Activated naive CD8-positive, alpha-beta T cell treated with anti-CD3 and anti-CD28 coated beads, Interleukin-2, amount 10 ng/mL, durations not matched to agents 7 days and 5 days (primary cell): ENCODE measurements at regions not wholly inside any gene's neighbourhood (a gene's known extent, or its start where the extent isn't known, plus 50 kb on each side); places are given as distances from the start of the nearest gene placed in this dataset.

Experiments
- ATAC-seq: fragments of 150-1000 bp; cut with Tn5 transposase; one replicate; pipeline ENCODE4 v1.10.0; 2021; ENCODE audit warnings: low read depth, moderate library complexity
- POLR2A ChIA-PET: fragments of 350-600 bp; sonication (Branson Sonifier 250); formaldehyde crosslinking; loops from one replicate; lab custom pipeline; 2021; ENCODE audit warnings: antibody characterized with exemption; lab: Charles Lee
- DNase-seq: peaks from one replicate; pipeline ENCODE4 v3.0.0; 2021
- H3K27ac Mint-ChIP-seq: one replicate; pipeline ENCODE4 v1.8.0; 2022; ENCODE audit warnings: mild to moderate bottlenecking, mixed read lengths
- H3K27me3 Mint-ChIP-seq: one replicate; pipeline ENCODE4 v1.8.0; 2022; ENCODE audit warnings: mild to moderate bottlenecking, moderate library complexity, mixed read lengths
- H3K36me3 Mint-ChIP-seq: one replicate; pipeline ENCODE4 v1.8.0; 2021; ENCODE audit warnings: mild to moderate bottlenecking, mixed read lengths
- H3K4me1 Mint-ChIP-seq: one replicate; pipeline ENCODE4 v1.8.0; 2021; ENCODE audit warnings: mixed read lengths
- H3K4me3 Mint-ChIP-seq: one replicate; pipeline ENCODE4 v1.8.0; 2022; ENCODE audit warnings: mild to moderate bottlenecking, moderate library complexity, mixed read lengths
- H3K9me3 Mint-ChIP-seq: one replicate; pipeline ENCODE4 v1.8.0; 2021; ENCODE audit warnings: mixed read lengths

DNA sequence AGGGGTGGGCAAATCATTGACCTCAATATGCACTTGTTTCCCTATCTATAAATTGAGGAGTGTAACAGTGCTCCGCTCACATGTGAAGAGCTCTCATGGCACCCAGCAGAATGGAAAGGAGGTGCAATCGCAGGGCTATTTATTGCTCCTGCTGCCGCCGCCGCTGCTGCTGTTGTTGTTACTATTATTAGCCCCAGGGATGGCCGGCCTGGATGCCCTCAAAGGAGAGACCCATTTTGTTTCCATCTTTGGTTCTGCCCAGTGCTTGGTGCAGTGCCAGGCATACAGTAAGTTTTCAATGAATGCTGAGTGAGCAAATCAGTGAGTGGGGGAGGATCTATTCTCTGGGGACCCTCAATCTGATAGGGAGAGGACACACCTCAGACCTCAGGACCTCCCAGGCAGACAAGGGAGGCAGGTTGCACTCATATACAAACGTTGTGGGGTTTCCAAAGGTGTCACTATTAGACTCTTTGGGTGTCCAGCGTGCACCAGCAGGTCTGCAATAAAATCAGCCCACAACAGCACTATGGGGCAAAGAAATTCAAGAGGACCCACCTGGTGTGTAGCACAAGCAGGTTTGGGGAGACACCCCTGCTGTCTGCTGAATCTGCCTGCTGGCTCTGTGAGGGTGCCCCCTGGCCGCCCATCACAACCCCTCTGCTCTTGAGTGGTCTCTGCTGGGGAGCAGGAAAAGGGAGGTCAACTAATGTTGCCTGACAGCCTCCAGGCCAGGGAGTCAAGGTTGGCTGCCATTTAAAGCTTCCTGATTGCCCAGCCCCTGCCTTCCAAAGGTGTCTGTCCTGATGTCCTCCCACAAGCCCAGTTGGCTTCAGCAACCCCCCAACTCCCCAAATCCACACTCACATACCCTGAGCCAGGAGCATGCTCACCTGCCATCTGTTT lies 136.3 kb downstream of the ACTL8 start:
- H3K4me3 Mint-ChIP-seq = no peak overlapping the region
- H3K27me3 Mint-ChIP-seq = peaks cover 11% of the 10 kb centered on the region
- H3K27ac Mint-ChIP-seq = no peak overlapping the region
- ATAC-seq = no peak
- no peaks in the 10 kb centered on the region for H3K9me3 Mint-ChIP-seq
- POLR2A ChIA-PET = no interaction called here
- no peaks in the 10 kb centered on the region for H3K36me3 Mint-ChIP-seq
- no peak for DNase-seq
- H3K4me1 Mint-ChIP-seq = no peaks in the 10 kb centered on the region

DNA sequence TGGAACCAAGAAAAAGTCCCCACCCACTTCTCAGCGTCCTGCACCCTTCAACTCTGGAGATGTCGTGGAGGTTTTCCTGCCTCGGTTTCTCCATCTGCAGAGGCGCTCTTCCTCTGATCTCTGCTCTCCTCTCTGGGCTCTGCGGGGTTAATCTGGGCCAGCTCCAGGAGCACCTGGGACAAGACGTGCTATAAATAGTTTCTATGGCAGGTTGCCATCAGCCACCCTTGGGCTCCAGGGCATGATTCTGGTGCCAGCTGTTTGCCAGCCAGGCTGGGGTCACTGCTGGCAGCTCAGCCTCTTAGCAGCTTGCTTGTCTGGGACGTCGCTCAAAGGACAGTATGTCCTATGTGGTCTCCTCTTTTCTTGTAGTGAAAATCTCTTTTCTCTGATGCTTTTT lies 137.1 kb downstream of the ACTL8 start:
- DNase-seq (no peak), ATAC-seq (no peak)
- Mint-ChIP-seq H3K36me3 (no peaks in the 10 kb centered on the region), H3K27ac (no peak overlapping the region), H3K27me3 (peaks cover 11% of the 10 kb centered on the region), H3K4me3 (no peak overlapping the region), H3K9me3 (no peaks in the 10 kb centered on the region), H3K4me1 (no peaks in the 10 kb centered on the region)
- POLR2A ChIA-PET = no interaction called here

DNA sequence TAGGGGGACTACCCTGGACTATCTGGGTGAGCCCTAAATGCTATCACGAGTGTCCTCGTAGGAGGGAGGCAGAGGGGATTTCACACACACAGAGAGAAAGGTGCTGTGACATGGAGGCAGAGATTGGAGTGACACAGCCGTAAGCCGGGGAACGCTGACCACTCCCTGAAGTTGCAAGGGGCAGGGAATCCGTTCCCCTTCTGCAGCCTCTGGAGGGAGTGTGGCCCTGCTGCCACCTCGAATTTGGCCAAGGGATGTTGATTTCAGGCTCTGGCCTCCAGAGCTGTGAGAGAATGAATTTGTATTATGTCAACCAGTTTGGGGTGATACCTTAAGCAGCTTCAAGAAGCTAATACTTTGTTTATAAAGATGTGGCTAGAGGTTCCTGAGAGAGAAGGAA lies 137.7 kb downstream of the ACTL8 start:
- no peak overlapping the region for H3K4me3 Mint-ChIP-seq
- H3K27me3 Mint-ChIP-seq = peaks cover 13% of the 10 kb centered on the region
- DNase-seq = no peak
- ATAC-seq = no peak
- H3K4me1 Mint-ChIP-seq = no peaks in the 10 kb centered on the region
- H3K27ac Mint-ChIP-seq = no peak overlapping the region
- POLR2A ChIA-PET = no interaction called here
- no peaks in the 10 kb centered on the region for H3K9me3 Mint-ChIP-seq
- no peaks in the 10 kb centered on the region for H3K36me3 Mint-ChIP-seq

GRCh38 chr1:17893891-17894631 lies 138.9 kb downstream of the ACTL8 start:
- H3K27me3 Mint-ChIP-seq = peaks cover 20% of the 10 kb centered on the region
- H3K27ac Mint-ChIP-seq = no peak overlapping the region
- ATAC-seq = no peak
- H3K4me3 Mint-ChIP-seq = no peak overlapping the region
- H3K4me1 Mint-ChIP-seq = no peaks in the 10 kb centered on the region
- H3K36me3 Mint-ChIP-seq = no peaks in the 10 kb centered on the region
- POLR2A ChIA-PET = interaction anchor here (0.6 kb wide), 1 partner anchor 759 kb away, joined by 3 read pairs; no protein-coding TSS in a partner anchor
- DNase-seq = no peak
- H3K9me3 Mint-ChIP-seq = no peaks in the 10 kb centered on the region

GRCh38 chr1:17895401-17895800 lies 140.3 kb downstream of the ACTL8 start:
- POLR2A ChIA-PET = no interaction called here
- peaks cover 20% of the 10 kb centered on the region for H3K27me3 Mint-ChIP-seq
- H3K36me3 Mint-ChIP-seq = no peaks in the 10 kb centered on the region
- H3K27ac Mint-ChIP-seq = no peak overlapping the region
- H3K9me3 Mint-ChIP-seq = no peaks in the 10 kb centered on the region
- no peak overlapping the region for H3K4me3 Mint-ChIP-seq
- ATAC-seq = no peak
- DNase-seq = no peak
- H3K4me1 Mint-ChIP-seq = no peaks in the 10 kb centered on the region

DNA sequence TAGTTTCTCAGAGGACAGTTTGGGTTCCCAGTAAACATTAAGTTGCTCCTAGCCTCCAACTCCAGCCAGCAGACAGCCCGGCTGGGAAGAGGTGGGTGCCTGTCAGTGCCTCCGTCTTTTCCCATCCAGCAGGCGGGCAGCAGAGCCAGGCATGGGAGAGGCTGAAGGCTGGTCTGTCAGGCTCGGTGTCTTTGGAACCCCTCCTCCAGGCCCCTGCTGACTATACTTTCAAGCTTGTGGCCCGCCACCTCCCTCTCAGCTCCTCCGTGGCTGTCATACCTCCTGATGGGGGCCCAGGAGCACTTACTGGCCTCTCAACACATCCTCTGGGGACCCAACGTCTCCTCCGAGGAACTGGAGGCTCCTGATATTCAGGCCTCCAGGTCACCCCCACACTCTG lies 140.9 kb downstream of the ACTL8 start:
- H3K27ac Mint-ChIP-seq = no peak overlapping the region
- H3K4me3 Mint-ChIP-seq = no peak overlapping the region

GRCh38 chr1:17903386-17903785 lies 148.3 kb downstream of the ACTL8 start:
- H3K4me3 Mint-ChIP-seq = no peak overlapping the region
- ATAC-seq (no peak), DNase-seq (no peak)
- H3K27me3 Mint-ChIP-seq = peaks cover 11% of the 10 kb centered on the region
- H3K36me3 Mint-ChIP-seq = no peaks in the 10 kb centered on the region
- no peak overlapping the region for H3K27ac Mint-ChIP-seq
- no peaks in the 10 kb centered on the region for H3K4me1 Mint-ChIP-seq
- no peaks in the 10 kb centered on the region for H3K9me3 Mint-ChIP-seq
- POLR2A ChIA-PET = no interaction called here

More for the DNA sequence above, 140.9 kb downstream of the ACTL8 start:
- POLR2A ChIA-PET = no interaction called here
- no peak for ATAC-seq
- no peaks in the 10 kb centered on the region for H3K4me1 Mint-ChIP-seq
- H3K36me3 Mint-ChIP-seq = no peaks in the 10 kb centered on the region
- H3K9me3 Mint-ChIP-seq = no peaks in the 10 kb centered on the region
- no peak for DNase-seq
- peaks cover 18% of the 10 kb centered on the region for H3K27me3 Mint-ChIP-seq

DNA sequence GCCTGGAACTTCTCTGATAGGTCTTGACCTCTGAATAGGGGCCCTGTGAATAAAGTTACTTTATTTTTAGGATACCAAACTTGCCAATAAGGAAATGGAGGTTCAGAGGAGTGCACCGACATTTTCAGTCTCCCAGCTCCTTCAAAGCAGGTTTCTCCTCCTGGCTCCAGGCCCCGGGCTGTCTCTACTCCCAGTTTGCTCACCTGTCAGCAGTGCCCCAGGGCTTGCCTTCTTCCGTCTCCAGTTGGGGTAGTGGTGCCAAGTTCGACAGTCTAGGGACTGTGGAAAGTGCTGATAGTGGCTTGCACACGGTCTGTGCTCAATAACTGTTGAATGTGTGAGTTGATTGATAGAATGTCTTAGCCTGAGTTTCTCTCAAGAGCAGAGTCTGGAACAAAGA lies 149.2 kb downstream of the ACTL8 start:
- H3K4me1 Mint-ChIP-seq = no peaks in the 10 kb centered on the region
- DNase-seq = no peak
- H3K36me3 Mint-ChIP-seq = no peaks in the 10 kb centered on the region

DNA sequence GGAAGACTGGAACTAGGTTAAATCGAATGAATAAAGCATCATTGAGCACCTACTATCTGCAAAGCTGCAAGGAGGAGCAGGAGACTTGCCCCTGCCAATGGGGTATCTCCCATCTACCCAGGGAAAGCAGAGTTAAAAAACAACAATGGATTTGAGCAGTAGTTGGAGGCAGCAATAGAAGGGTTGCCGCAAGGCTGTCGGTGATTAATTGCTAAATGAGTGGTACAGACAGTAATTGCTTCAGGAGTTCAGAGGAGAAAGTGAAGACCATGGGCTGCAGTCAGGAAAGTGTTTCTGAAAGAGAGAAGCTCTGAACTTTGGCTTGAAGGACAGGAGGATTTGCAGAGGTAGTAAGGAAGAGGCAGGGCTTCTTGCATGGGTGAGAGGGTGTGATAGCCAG lies 152.9 kb downstream of the ACTL8 start:
- DNase-seq (no peak), ATAC-seq (no peak)
- Mint-ChIP-seq H3K27ac (no peak overlapping the region), H3K36me3 (no peaks in the 10 kb centered on the region), H3K4me1 (no peaks in the 10 kb centered on the region), H3K4me3 (no peak overlapping the region), H3K27me3 (peaks cover 14% of the 10 kb centered on the region), H3K9me3 (no peaks in the 10 kb centered on the region)
- POLR2A ChIA-PET = no interaction called here

More for the DNA sequence above, 149.2 kb downstream of the ACTL8 start:
- POLR2A ChIA-PET = no interaction called here
- Mint-ChIP-seq H3K4me3 (no peak overlapping the region), H3K27ac (no peak overlapping the region), H3K9me3 (no peaks in the 10 kb centered on the region), H3K27me3 (peaks cover 10% of the 10 kb centered on the region)
- ATAC-seq = no peak

DNA sequence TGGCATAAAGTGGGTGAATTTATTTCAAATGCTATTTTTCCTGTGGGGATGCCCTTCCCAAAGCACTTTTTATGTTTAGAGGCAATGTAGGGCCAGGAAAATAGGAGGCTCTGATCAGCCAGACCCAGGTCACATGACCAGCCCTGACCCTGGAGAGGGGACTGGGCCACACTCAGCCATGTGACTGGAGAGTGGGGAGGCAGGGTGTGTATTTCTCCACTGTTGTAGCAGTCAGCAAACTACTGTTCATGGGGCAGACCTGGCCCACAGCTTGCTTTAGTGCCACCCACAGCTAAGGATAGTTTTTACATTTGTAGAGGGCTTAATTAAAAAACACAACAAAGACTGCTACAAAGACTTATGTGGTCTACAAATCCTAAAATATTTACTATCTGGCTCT lies 153.8 kb downstream of the ACTL8 start:
- Mint-ChIP-seq H3K27ac (no peak overlapping the region), H3K36me3 (no peaks in the 10 kb centered on the region), H3K27me3 (peaks cover 14% of the 10 kb centered on the region), H3K9me3 (no peaks in the 10 kb centered on the region), H3K4me3 (no peak overlapping the region), H3K4me1 (no peaks in the 10 kb centered on the region)
- DNase-seq = no peak
- no peak for ATAC-seq
- POLR2A ChIA-PET = no interaction called here

DNA sequence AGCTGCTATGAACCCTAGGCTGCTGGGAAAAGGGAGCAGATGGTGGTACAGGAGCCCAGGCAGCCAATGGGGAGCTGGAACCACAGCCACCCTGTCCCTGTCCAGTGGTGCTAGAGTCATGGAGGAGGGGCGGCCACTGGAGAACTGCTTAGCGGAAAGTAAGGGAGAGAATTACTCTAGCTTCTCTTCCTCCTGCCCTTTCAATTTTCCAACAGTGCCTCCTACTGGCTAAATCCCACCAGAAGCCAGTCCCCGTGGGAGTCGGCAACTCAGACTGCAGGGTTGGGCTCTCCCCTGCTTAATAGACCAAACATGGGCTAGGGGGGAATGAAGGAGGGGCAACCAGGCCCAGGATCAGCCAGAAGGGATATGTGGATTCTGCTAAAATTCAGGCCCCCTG lies 154.5 kb downstream of the ACTL8 start:
- Mint-ChIP-seq H3K4me1 (no peaks in the 10 kb centered on the region), H3K27ac (no peak overlapping the region), H3K27me3 (peaks cover 14% of the 10 kb centered on the region), H3K4me3 (no peak overlapping the region), H3K9me3 (no peaks in the 10 kb centered on the region), H3K36me3 (no peaks in the 10 kb centered on the region)
- DNase-seq = no peak
- ATAC-seq = no peak
- POLR2A ChIA-PET = no interaction called here

- Mint-ChIP-seq H3K9me3 (no peaks in the 10 kb centered on the region), H3K4me3 (no peak overlapping the region), H3K27me3 (peaks cover 18% of the 10 kb centered on the region), H3K36me3 (no peaks in the 10 kb centered on the region), H3K27ac (no peak overlapping the region), H3K4me1 (no peaks in the 10 kb centered on the region)
- no peak for DNase-seq
- no peak for ATAC-seq
- POLR2A ChIA-PET = no interaction called here
Observed at GRCh38 chr1:17911791-17912190, 156.7 kb downstream of the ACTL8 start.

GRCh38 chr1:17912491-17912890 lies 157.4 kb downstream of the ACTL8 start:
- POLR2A ChIA-PET = no interaction called here
- no peak for ATAC-seq
- Mint-ChIP-seq H3K4me3 (no peak overlapping the region), H3K9me3 (no peaks in the 10 kb centered on the region), H3K4me1 (no peaks in the 10 kb centered on the region), H3K27ac (no peak overlapping the region), H3K27me3 (peaks cover 18% of the 10 kb centered on the region), H3K36me3 (no peaks in the 10 kb centered on the region)
- no peak for DNase-seq
